Tibial nerve (tissue), 4 donors: ENCODE measurements at regions not wholly inside any gene's neighbourhood (a gene's known extent, or its start where the extent isn't known, plus 50 kb on each side); places are given as distances from the start of the nearest gene placed in this dataset.

Source experiments
- EP300 ChIP-seq, 2 donors: sonication (generic); formaldehyde crosslinking; IDR thresholded peaks; one replicate each; pipeline ENCODE4 v1.6.1; 2017; ENCODE audit warnings: antibody characterized with exemption in 2 of 2, mild to moderate bottlenecking in 1 of 2
- POLR2A ChIP-seq, 2 donors: fragments of 450-650 bp; IDR thresholded peaks; one replicate each; pipeline ENCODE4 v1.6.1; 2017; ENCODE audit warnings: antibody characterized with exemption in 2 of 2, mild to moderate bottlenecking in 2 of 2, moderate library complexity in 2 of 2
- TF ChIP-seq, protein P1 (sequence below), 5 experiments: fragments of 200-600 bp in 3 of 5; fragments of 450-650 bp in 2 of 5; sonication (generic) in 3 of 5; IDR thresholded peaks; one replicate each; pipeline ENCODE4 v1.5.1; 2016 to 2019; ENCODE audit warnings: antibody characterized with exemption in 5 of 5, mild to moderate bottlenecking in 3 of 5, moderate library complexity in 2 of 5

DNA sequence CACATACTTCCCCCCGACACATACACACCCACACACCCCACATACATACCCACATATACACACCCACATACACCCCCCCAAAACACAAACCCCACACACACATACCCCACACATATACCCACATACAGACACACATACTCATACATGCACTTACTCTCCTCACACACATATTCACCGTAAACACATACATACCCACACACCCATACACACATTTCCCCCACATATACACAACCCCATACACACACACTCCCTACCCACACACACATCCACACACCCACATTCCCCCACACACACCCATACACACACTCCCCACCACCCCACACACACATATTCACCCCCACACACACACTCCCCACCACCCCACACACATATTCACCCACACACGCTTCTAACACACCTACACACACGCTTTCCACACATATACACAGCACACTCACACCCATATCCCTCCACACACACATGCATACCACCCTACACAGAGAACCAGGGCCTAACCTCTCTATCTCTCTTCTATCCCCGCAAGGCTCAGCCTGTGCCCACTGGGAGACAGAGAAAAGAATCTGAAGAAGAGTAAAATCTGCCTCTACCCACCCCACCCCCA lies 182.4 kb upstream of the ETAA1 start:
- TF ChIP-seq, protein P1, sequence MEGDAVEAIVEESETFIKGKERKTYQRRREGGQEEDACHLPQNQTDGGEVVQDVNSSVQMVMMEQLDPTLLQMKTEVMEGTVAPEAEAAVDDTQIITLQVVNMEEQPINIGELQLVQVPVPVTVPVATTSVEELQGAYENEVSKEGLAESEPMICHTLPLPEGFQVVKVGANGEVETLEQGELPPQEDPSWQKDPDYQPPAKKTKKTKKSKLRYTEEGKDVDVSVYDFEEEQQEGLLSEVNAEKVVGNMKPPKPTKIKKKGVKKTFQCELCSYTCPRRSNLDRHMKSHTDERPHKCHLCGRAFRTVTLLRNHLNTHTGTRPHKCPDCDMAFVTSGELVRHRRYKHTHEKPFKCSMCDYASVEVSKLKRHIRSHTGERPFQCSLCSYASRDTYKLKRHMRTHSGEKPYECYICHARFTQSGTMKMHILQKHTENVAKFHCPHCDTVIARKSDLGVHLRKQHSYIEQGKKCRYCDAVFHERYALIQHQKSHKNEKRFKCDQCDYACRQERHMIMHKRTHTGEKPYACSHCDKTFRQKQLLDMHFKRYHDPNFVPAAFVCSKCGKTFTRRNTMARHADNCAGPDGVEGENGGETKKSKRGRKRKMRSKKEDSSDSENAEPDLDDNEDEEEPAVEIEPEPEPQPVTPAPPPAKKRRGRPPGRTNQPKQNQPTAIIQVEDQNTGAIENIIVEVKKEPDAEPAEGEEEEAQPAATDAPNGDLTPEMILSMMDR (IDR thresholded peaks at IDR 0.05) = no peak
- no peak for TF ChIP-seq POLR2A (IDR thresholded peaks at IDR 0.05)
- TF ChIP-seq EP300 (IDR thresholded peaks at IDR 0.05) = no peak
